ENCODE measurements at regions not wholly inside any gene's neighbourhood (a gene's known extent, or its start where the extent isn't known, plus 50 kb on each side); places are given as distances from the start of the nearest gene placed in this dataset.

- no peaks in the 10 kb centered on the region for H3K9me3 Mint-ChIP-seq
- H3K4me1 Mint-ChIP-seq (ENCODE audit: low read depth), result no peaks in the 10 kb centered on the region
- no peak overlapping the region for H3K4me3 Mint-ChIP-seq
- H3K27ac Mint-ChIP-seq, result no peak overlapping the region
- peaks cover 6% of the 10 kb centered on the region for H3K27me3 Mint-ChIP-seq
- H3K36me3 Mint-ChIP-seq (ENCODE audit: low read depth), result no peaks in the 10 kb centered on the region
Observed at GRCh38 chr18:59783138-59783537, 85.9 kb upstream of the CCBE1 start.

DNA sequence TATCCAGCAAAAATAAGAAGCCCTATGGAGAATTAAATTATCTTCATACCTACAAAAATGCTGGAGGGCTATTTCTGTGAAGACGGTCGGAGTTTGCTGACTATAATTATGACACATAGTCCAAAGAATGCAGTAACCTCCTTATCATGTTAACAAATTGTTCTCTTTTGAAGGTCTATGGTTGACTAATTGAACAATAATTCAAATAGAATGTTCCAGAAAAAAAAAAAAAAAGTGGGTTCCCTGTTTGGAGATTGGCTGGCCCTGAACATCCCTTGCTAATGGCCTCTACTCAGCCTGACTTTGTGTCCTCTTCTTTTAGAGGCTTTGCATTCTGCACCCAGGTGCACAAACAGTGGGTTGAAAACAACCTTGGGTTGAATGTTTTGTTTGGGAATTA is 82.8 kb upstream of the CCBE1 start:
- Mint-ChIP-seq H3K36me3 (ENCODE audit: low read depth) (no peaks in the 10 kb centered on the region), H3K4me3 (no peak overlapping the region), H3K4me1 (ENCODE audit: low read depth) (no peaks in the 10 kb centered on the region), H3K27me3 (peaks cover 6% of the 10 kb centered on the region), H3K27ac (no peak overlapping the region), H3K9me3 (no peaks in the 10 kb centered on the region)

DNA sequence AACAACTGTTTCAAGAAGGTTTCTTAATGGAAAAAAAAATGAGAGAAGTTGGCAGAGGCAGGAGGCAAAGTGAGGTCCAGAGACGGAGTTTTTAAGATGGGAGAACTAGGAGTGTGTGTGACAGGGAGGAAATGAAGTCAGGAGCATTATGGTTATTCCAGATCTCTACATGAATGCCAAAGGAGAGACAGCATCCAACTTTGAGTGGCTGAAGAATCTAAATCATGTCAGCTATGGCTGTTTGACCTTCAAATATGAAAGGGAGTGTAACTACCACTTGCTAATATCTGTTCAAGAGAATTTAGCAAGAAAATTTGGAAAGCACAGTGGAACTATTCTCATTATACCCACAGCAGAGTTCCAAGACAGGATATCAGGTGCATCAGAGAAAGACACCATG is 81.2 kb upstream of the CCBE1 start:
- H3K36me3 Mint-ChIP-seq (ENCODE audit: low read depth), result no peaks in the 10 kb centered on the region
- H3K9me3 Mint-ChIP-seq, result no peaks in the 10 kb centered on the region
- no peak overlapping the region for H3K27ac Mint-ChIP-seq
- H3K4me1 Mint-ChIP-seq (ENCODE audit: low read depth), result no peaks in the 10 kb centered on the region
- peaks cover 18% of the 10 kb centered on the region for H3K27me3 Mint-ChIP-seq
- H3K4me3 Mint-ChIP-seq, result no peak overlapping the region

DNA sequence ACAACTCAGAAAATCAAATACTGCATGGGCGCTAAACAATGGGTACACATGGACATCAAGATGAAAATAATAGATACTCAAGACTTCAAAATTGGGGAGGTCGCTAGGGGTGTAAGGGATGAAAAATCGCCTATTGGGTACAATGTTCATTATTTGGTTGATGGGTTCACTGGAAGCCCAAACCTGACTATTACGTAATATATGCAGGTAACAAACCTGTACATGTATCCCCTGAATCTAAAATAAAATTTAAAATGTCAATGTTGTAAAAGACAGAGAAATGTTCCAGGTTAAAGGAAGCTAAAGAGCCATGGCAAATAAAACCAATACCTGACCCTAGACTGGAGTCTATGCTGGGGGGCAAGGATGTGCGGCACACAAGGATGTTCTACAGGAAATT is 80.4 kb upstream of the CCBE1 start:
- H3K9me3 Mint-ChIP-seq, result no peaks in the 10 kb centered on the region
- no peaks in the 10 kb centered on the region for H3K4me1 Mint-ChIP-seq (ENCODE audit: low read depth)
- H3K27me3 Mint-ChIP-seq, result peaks cover 19% of the 10 kb centered on the region
- no peak overlapping the region for H3K4me3 Mint-ChIP-seq
- H3K27ac Mint-ChIP-seq, result no peak overlapping the region
- H3K36me3 Mint-ChIP-seq (ENCODE audit: low read depth), result no peaks in the 10 kb centered on the region

GRCh38 chr18:59769129-59769865 is 72.1 kb upstream of the CCBE1 start:
- no peak overlapping the region for H3K27ac Mint-ChIP-seq
- peaks cover 22% of the 10 kb centered on the region for H3K27me3 Mint-ChIP-seq
- no peaks in the 10 kb centered on the region for H3K36me3 Mint-ChIP-seq (ENCODE audit: low read depth)
- H3K4me3 Mint-ChIP-seq, result no peak overlapping the region
- H3K9me3 Mint-ChIP-seq, result no peaks in the 10 kb centered on the region
- H3K4me1 Mint-ChIP-seq (ENCODE audit: low read depth), result no peaks in the 10 kb centered on the region

DNA sequence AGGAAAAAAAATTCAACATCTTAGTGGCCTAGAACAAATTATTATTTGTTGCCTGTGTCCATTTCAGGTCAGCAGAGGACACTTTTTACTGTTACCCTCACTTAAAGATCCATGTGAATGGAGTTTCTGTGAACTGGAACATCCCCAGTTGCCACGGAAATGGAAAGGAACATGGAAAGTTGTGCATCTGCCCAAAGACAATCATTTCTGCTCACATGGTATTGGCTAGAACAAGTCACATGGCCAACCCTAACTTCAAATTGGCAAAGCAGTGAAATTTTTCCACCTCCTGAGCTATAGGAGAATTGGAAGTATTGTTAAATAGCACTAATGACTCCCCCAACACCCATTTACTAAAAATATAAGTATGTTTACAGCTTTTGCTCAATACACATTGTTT is 71.2 kb upstream of the CCBE1 start:
- Mint-ChIP-seq H3K9me3 (no peaks in the 10 kb centered on the region), H3K4me3 (no peak overlapping the region), H3K36me3 (ENCODE audit: low read depth) (no peaks in the 10 kb centered on the region), H3K27me3 (peaks cover 13% of the 10 kb centered on the region), H3K4me1 (ENCODE audit: low read depth) (no peaks in the 10 kb centered on the region), H3K27ac (no peak overlapping the region)

GRCh38 chr18:59767732-59768131 is 70.5 kb upstream of the CCBE1 start:
- H3K4me3 Mint-ChIP-seq, result no peak overlapping the region
- H3K36me3 Mint-ChIP-seq (ENCODE audit: low read depth), result no peaks in the 10 kb centered on the region
- H3K4me1 Mint-ChIP-seq (ENCODE audit: low read depth), result no peaks in the 10 kb centered on the region
- H3K27me3 Mint-ChIP-seq, result peaks cover 8% of the 10 kb centered on the region
- no peak overlapping the region for H3K27ac Mint-ChIP-seq
- no peaks in the 10 kb centered on the region for H3K9me3 Mint-ChIP-seq

DNA sequence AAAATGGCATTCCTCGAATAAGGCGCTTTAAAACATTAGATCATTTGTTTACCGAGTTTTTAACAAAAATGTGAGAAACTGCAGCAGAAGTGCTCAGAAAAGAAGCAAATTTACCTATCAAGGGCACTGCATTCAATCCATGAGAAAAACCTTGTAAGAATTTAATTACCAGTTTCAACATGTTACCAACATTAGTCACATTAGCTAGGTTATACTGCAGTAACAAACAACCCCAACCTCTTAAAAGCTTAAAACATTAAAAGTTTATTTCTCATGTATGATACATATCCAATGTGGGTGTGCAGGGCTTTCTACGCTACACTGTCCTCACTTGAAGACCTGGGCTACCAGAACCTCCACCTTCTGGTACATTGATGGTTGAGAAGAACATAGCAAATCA is 68.1 kb upstream of the CCBE1 start:
- H3K4me1 Mint-ChIP-seq (ENCODE audit: low read depth), result no peaks in the 10 kb centered on the region
- H3K4me3 Mint-ChIP-seq, result no peak overlapping the region
- no peak overlapping the region for H3K27ac Mint-ChIP-seq
- H3K27me3 Mint-ChIP-seq, result no peaks in the 10 kb centered on the region
- no peaks in the 10 kb centered on the region for H3K36me3 Mint-ChIP-seq (ENCODE audit: low read depth)
- H3K9me3 Mint-ChIP-seq, result no peaks in the 10 kb centered on the region

GRCh38 chr18:59764281-59764680 is 67.1 kb upstream of the CCBE1 start:
- Mint-ChIP-seq H3K27me3 (no peaks in the 10 kb centered on the region), H3K27ac (no peak overlapping the region), H3K36me3 (ENCODE audit: low read depth) (no peaks in the 10 kb centered on the region), H3K4me1 (ENCODE audit: low read depth) (no peaks in the 10 kb centered on the region), H3K4me3 (no peak overlapping the region), H3K9me3 (no peaks in the 10 kb centered on the region)

DNA sequence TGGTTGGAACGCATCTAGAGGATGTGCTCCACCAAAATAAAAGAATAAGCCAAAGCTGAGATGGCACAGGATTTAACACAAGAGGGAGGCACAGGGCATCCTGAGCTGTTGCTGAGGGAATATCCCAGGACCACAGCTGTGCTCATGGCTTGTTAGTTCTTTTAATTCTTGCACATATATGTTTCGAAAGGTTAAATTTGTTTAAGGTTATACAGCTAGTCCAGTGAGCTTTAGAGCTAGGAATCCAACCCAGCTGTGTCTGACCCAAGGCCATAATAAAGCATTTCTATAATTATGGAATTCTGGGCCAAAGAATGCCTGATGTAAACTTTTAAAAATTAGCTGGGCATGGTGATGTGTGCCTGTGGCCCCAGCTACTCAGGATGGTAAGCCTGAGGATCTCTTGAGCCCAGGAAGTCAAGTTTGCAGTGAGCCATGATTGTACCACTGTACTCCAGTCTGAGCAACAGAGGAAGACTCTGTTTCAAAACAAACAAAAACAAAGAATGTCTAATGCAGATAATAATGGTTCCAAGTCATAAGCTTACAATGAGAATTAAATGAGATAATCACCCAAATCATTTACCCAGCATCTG is 66.4 kb upstream of the CCBE1 start:
- Mint-ChIP-seq H3K9me3 (no peaks in the 10 kb centered on the region), H3K36me3 (ENCODE audit: low read depth) (no peaks in the 10 kb centered on the region)

GRCh38 chr18:59760619-59761600 is 63.7 kb upstream of the CCBE1 start:
- H3K27ac Mint-ChIP-seq, result no peak overlapping the region
- H3K4me3 Mint-ChIP-seq, result no peak overlapping the region
- H3K9me3 Mint-ChIP-seq, result no peaks in the 10 kb centered on the region
- no peaks in the 10 kb centered on the region for H3K36me3 Mint-ChIP-seq (ENCODE audit: low read depth)
- no peaks in the 10 kb centered on the region for H3K4me1 Mint-ChIP-seq (ENCODE audit: low read depth)
- peaks cover 5% of the 10 kb centered on the region for H3K27me3 Mint-ChIP-seq

More for the DNA sequence above, 66.4 kb upstream of the CCBE1 start:
- no peak overlapping the region for H3K4me3 Mint-ChIP-seq
- no peaks in the 10 kb centered on the region for H3K4me1 Mint-ChIP-seq (ENCODE audit: low read depth)
- no peaks in the 10 kb centered on the region for H3K27me3 Mint-ChIP-seq
- H3K27ac Mint-ChIP-seq, result no peak overlapping the region

DNA sequence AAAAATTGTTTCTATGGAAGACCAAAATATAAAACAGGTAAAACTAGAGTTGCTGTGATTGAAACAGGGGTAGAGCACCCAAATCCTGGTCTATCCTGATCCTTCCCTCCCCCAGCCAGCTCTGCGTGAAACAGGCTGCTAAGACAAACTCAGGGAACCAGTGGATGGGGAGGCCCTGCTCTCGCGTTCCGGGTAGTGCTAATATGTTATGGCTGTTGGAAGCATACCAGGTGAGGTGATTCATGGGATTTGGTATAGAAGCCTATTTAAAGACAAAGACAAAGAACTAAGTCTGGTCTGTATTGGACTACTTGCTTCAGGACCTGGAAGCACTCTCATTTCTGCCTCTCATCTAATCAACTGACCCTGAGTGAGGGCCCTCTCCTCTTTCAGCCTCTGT is 63.0 kb upstream of the CCBE1 start:
- Mint-ChIP-seq H3K4me3 (no peak overlapping the region), H3K27me3 (peaks cover 5% of the 10 kb centered on the region), H3K9me3 (no peaks in the 10 kb centered on the region), H3K36me3 (ENCODE audit: low read depth) (no peaks in the 10 kb centered on the region), H3K27ac (no peak overlapping the region), H3K4me1 (ENCODE audit: low read depth) (no peaks in the 10 kb centered on the region)

- Mint-ChIP-seq H3K9me3 (no peaks in the 10 kb centered on the region), H3K36me3 (ENCODE audit: low read depth) (no peaks in the 10 kb centered on the region)
Observed at GRCh38 chr18:59758837-59759236, 61.6 kb upstream of the CCBE1 start.

DNA sequence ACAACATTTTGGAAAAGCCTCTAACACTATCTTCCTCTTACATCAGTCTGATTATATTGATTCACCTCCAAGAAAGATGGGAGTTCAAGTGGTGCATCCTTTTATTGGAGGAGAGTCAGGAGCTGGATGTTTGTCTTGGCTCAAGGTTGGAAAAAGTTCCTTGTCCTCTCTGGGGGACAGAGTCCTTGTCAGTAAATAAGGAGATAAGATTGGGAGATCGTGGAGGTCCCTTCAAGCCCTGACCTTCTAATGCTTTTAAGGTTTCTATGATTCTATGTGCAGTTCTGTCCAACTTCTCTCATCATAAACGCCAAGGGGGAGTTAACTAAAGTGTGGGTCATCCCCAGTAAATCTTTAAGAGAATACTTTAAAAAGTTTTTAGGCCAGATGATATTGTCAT is 60.9 kb upstream of the CCBE1 start:
- Mint-ChIP-seq H3K4me3 (no peak overlapping the region), H3K27ac (no peak overlapping the region)

More at GRCh38 chr18:59758837-59759236, 61.6 kb upstream of the CCBE1 start:
- Mint-ChIP-seq H3K4me1 (ENCODE audit: low read depth) (no peaks in the 10 kb centered on the region), H3K27me3 (peaks cover 5% of the 10 kb centered on the region), H3K27ac (no peak overlapping the region), H3K4me3 (no peak overlapping the region)

DNA sequence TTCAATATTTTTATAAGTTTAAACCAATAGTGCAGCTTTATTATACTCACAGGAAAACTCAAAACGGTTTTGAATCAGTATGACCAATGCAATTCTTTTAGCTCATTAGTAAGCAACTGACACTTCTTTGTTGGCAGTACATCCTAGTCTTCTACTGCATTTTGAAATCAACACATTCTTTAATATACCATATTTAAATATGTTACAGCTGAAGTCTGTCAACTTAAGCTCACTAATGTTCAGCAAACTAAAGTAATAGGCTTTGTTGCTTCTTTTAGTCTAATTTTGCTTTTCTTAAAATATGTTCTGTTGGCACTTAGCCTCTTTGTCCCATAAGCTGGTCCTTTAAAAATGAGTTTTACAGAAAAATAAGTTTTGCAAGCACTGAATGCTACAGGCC is 55.4 kb upstream of the CCBE1 start:
- H3K9me3 Mint-ChIP-seq, result no peaks in the 10 kb centered on the region
- no peak overlapping the region for H3K4me3 Mint-ChIP-seq
- H3K4me1 Mint-ChIP-seq (ENCODE audit: low read depth), result no peaks in the 10 kb centered on the region
- H3K27me3 Mint-ChIP-seq, result peaks cover 12% of the 10 kb centered on the region
- no peak overlapping the region for H3K27ac Mint-ChIP-seq
- no peaks in the 10 kb centered on the region for H3K36me3 Mint-ChIP-seq (ENCODE audit: low read depth)

More for the DNA sequence above, 60.9 kb upstream of the CCBE1 start:
- peaks cover 5% of the 10 kb centered on the region for H3K27me3 Mint-ChIP-seq
- H3K36me3 Mint-ChIP-seq (ENCODE audit: low read depth), result no peaks in the 10 kb centered on the region
- no peaks in the 10 kb centered on the region for H3K4me1 Mint-ChIP-seq (ENCODE audit: low read depth)
- no peaks in the 10 kb centered on the region for H3K9me3 Mint-ChIP-seq

Data from stimulated activated naive CD8-positive, alpha-beta T cell treated with anti-CD3 and anti-CD28 coated beads, Interleukin-15, Interleukin-2, amounts not matched to agents 100 ng/mL and 50 ng/mL, for 24 hours (primary cell).